Activated T-cell treated with anti-CD3 and anti-CD28 coated beads for 48 hours (primary cell): ENCODE measurements at regions not wholly inside any gene's neighbourhood (a gene's known extent, or its start where the extent isn't known, plus 50 kb on each side); places are given as distances from the start of the nearest gene placed in this dataset.

Source experiments
- DNase-seq: peaks from one replicate; pipeline ENCODE4 v3.0.0-alpha.2; 2020; ENCODE audit warnings: low read depth

DNA sequence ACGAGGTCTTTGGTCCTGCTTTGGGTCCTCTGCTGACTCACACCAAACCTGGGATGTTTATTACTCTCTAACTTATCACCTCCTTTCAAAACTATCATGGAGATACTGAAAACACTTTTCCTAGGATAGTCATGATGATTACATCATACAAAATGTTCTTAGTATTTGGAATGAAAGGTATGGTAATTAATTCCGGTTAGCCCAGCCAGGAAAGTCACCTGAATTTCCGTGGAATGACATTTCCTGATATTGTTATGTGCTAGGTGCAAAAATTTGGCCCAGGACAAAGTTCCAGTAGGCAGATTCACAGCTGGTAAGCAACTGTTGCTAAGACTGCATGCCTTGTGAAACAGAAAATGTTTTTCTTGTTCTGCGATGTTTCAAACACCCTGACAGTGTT is 203.4 kb downstream of the ZNF648 start:
- no peak for DNase-seq
